HCT116 (cell line): ENCODE measurements at regions not wholly inside any gene's neighbourhood (a gene's known extent, or its start where the extent isn't known, plus 50 kb on each side); places are given as distances from the start of the nearest gene placed in this dataset.
"Not testable (repeated sequence)": the region's sequence is repeated elsewhere in the genome, so short reads cannot be mapped to it uniquely, and the experiment has no call there.

ENCODE experiments used
- ATAC-seq: fragments of 200-7000 bp; cut with Tn5 transposase; 2 replicates; pipeline ENCODE4 v1.9.1; 2020; ENCODE audit warnings: mild to moderate bottlenecking, moderate library complexity
- BruUV-seq: library from RNA; stranded (reverse); fragments of 400-500 nt; replicated peaks from 2 replicates; lab custom pipeline; 2021; lab: Mats Ljungman, UMichigan
- CTCF ChIA-PET: fragments of 300-600 bp; sonication (Branson Sonifier 250); formaldehyde crosslinking; loops from one replicate; lab custom pipeline; 2021; ENCODE audit warnings: antibody characterized with exemption; lab: Charles Lee
- POLR2A ChIA-PET: fragments of 300-600, 350-600 bp; sonication (Branson Sonifier 250); formaldehyde crosslinking; loops from one replicate; lab custom pipeline; 2021; ENCODE audit warnings: antibody characterized with exemption; lab: Charles Lee
- RAD21 ChIA-PET, 2 experiments: fragments of 300-600 bp; sonication (Branson Sonifier 250); formaldehyde crosslinking; loops; one replicate each; lab custom pipeline; 2023; ENCODE audit warnings: low total read pairs in 2 of 2; ENCODE audit not compliant: uncharacterized antibody in 2 of 2, unreplicated experiment in 2 of 2, low non-redundant PET in 1 of 2; lab: Charles Lee
- DNase-seq: peaks from one replicate; pipeline ENCODE4 v3.0.0-alpha.2; 2010; ENCODE audit warnings: low read depth, low spot score
- H2AFZ ChIP-seq: fragments of 200-600 bp; shearing (Covaris generic), sonication (generic); 2 replicates; pipeline ENCODE4 v1.6.1; 2017; ENCODE audit warnings: low read depth, mixed run types, mixed read lengths, antibody characterized with exemption, low read length; ENCODE audit not compliant: poor library complexity, severe bottlenecking
- H3K27ac ChIP-seq: 2 replicates; pipeline ENCODE4 v1.5.1; 2012; ENCODE audit warnings: low read depth, low read length
- H3K27me3 ChIP-seq: fragments of 200-600 bp; sonication (generic); 2 replicates; pipeline ENCODE4 v1.6.1; 2016; ENCODE audit warnings: mixed run types, low read length, mixed read lengths; ENCODE audit not compliant: insufficient read depth
- H3K36me3 ChIP-seq, 2 experiments: fragments of 200-500 bp in 1 of 2; fragments of 200-600 bp in 1 of 2; sonication (Bioruptor generic) in 1 of 2; sonication (generic) in 1 of 2; 2 replicates each; pipeline versions ENCODE4 v1.5.1 to v1.6.1; 2014 to 2016; ENCODE audit warnings: low read length in 2 of 2, inconsistent platforms in 1 of 2, mixed read lengths in 1 of 2, mixed run types in 1 of 2; ENCODE audit not compliant: insufficient read depth in 2 of 2, control insufficient read depth in 1 of 2
- H3K4me1 ChIP-seq, 2 experiments: fragments of 200-600 bp in 1 of 2; sonication (generic) in 1 of 2; 2 replicates each; pipeline versions ENCODE4 v1.5.1 to v1.6.1; 2012 to 2017; ENCODE audit warnings: low read length in 2 of 2, inconsistent platforms in 1 of 2, mild to moderate bottlenecking in 1 of 2, mixed read lengths in 1 of 2, mixed run types in 1 of 2, moderate library complexity in 1 of 2; ENCODE audit not compliant: insufficient read depth in 2 of 2, control insufficient read depth in 1 of 2
- H3K4me2 ChIP-seq: fragments of 200-600 bp; sonication (generic); 2 replicates; pipeline ENCODE4 v1.6.1; 2017; ENCODE audit warnings: mixed run types, low read length, mixed read lengths
- H3K4me3 ChIP-seq, 2 experiments: fragments of 200-600 bp in 1 of 2; sonication (generic) in 1 of 2; replicated peaks in 1 of 2; 2 replicates each; pipeline ENCODE4 v1.5.1; 2011 to 2016; ENCODE audit warnings: low read length in 2 of 2, control low read depth in 1 of 2, low read depth in 1 of 2, mild to moderate bottlenecking in 1 of 2, mixed read lengths in 1 of 2, mixed run types in 1 of 2
- H3K79me2 ChIP-seq: fragments of 200-600 bp; sonication (generic); 2 replicates; pipeline ENCODE4 v1.6.1; 2017; ENCODE audit warnings: mild to moderate bottlenecking, mixed run types, low read length, moderate library complexity, mixed read lengths; ENCODE audit not compliant: insufficient read depth
- H3K9ac ChIP-seq: fragments of 200-600 bp; sonication (generic); 2 replicates; pipeline ENCODE4 v1.6.1; 2016; ENCODE audit warnings: low read length, mixed read lengths
- H3K9me2 ChIP-seq: fragments of 200-600 bp; sonication (generic), shearing (Covaris generic); 2 replicates; pipeline ENCODE4 v1.6.1; 2017; ENCODE audit warnings: mixed run types, mild to moderate bottlenecking, moderate library complexity; ENCODE audit not compliant: insufficient read depth
- H3K9me3 ChIP-seq, 2 experiments: fragments of 200-500 bp in 1 of 2; fragments of 200-600 bp in 1 of 2; sonication (Bioruptor generic) in 1 of 2; sonication (generic) in 1 of 2; 2 replicates each; pipeline ENCODE4 v1.6.1; 2014 to 2017; ENCODE audit warnings: low read length in 2 of 2, mixed read lengths in 2 of 2, inconsistent platforms in 1 of 2, low read depth in 1 of 2, mild to moderate bottlenecking in 1 of 2, mixed run types in 1 of 2, moderate library complexity in 1 of 2; ENCODE audit not compliant: control insufficient read depth in 1 of 2, insufficient read depth in 1 of 2
- H4K20me1 ChIP-seq: fragments of 200-600 bp; sonication (generic), shearing (Covaris generic); 2 replicates; pipeline ENCODE4 v1.6.1; 2017; ENCODE audit warnings: mixed run types, mild to moderate bottlenecking, moderate library complexity; ENCODE audit not compliant: insufficient read depth
- CTCF ChIP-seq, 3 experiments: fragments of 200-600 bp in 1 of 3; sonication (generic) in 1 of 3; IDR thresholded peaks in 2 of 3; conservative IDR thresholded peaks in 1 of 3; 2 replicates each; pipeline ENCODE4 v1.5.1; 2012 to 2017; ENCODE audit warnings: low read depth in 2 of 3, low read length in 2 of 3, antibody characterized with exemption in 1 of 3, borderline replicate concordance in 1 of 3, control low read depth in 1 of 3, mild to moderate bottlenecking in 1 of 3, mixed read lengths in 1 of 3, mixed run types in 1 of 3, moderate library complexity in 1 of 3; ENCODE audit not compliant: insufficient read depth in 1 of 3
- ELF1 ChIP-seq: IDR thresholded peaks from 2 replicates; pipeline ENCODE4 v1.6.1; 2012; ENCODE audit warnings: low read depth, borderline replicate concordance
- POLR2A ChIP-seq: IDR thresholded peaks from 2 replicates; pipeline ENCODE4 v1.7.0; 2011; ENCODE audit warnings: borderline replicate concordance; ENCODE audit not compliant: insufficient read depth, insufficient read length; ENCODE audit errors: extremely low read depth
- POLR2AphosphoS5 ChIP-seq: IDR thresholded peaks from 2 replicates; pipeline ENCODE4 v1.6.1; 2011; ENCODE audit warnings: mild to moderate bottlenecking, low read depth, low read length, moderate library complexity
- SIN3A ChIP-seq: IDR thresholded peaks from 2 replicates; pipeline ENCODE4 v1.6.1; 2012; ENCODE audit warnings: low read depth
- YY1 ChIP-seq: IDR thresholded peaks from 2 replicates; pipeline ENCODE4 v1.6.1; 2011; ENCODE audit warnings: low read length, low read depth, moderate library complexity, mild to moderate bottlenecking; ENCODE audit not compliant: insufficient replicate concordance; ENCODE audit errors: extremely low read depth
- intact Hi-C: fragments of 100-400 bp; cut with micrococcal nuclease; formaldehyde crosslinking; loops from 2 replicates; pipeline ENCODE4 v1.10.0; 2022

- no peak for TF ChIP-seq CTCF (IDR thresholded peaks at IDR 0.05 in 2 of 3, conservative IDR thresholded peaks at IDR 0.05 in 1 of 3; ENCODE audit: borderline replicate concordance in 1 of 3, insufficient read depth in 1 of 3, low read depth in 2 of 3, low read length in 2 of 3)
- TF ChIP-seq SIN3A = no peak
- no peak for TF ChIP-seq POLR2A
- no peak for TF ChIP-seq YY1
- no peak for TF ChIP-seq POLR2AphosphoS5
- no peak for TF ChIP-seq ELF1
Measured at GRCh38 chr2:239829326-239829725, 195.8 kb downstream of the NDUFA10 start (continued).

GRCh38 chr2:239828973-239829275 lies 196.2 kb downstream of the NDUFA10 start:
- H3K9me3 ChIP-seq, H3K79me2 ChIP-seq, DNase-seq, H3K9ac ChIP-seq, H3K9me2 ChIP-seq, H3K27ac ChIP-seq, H2AFZ ChIP-seq, intact Hi-C loops, RAD21 ChIA-PET, H4K20me1 ChIP-seq, POLR2A ChIA-PET, H3K27me3 ChIP-seq, H3K36me3 ChIP-seq, CTCF ChIA-PET, ATAC-seq, BruUV-seq, H3K4me3 ChIP-seq, H3K4me2 ChIP-seq: not testable (repeated sequence)
- H3K4me1 ChIP-seq = peaks cover 9 to 18% of the 10 kb centered on the region in 2 experiments; a peak in 3 of 4 replicates
